Liver (tissue), 8 donors: ENCODE measurements at regions not wholly inside any gene's neighbourhood (a gene's known extent, or its start where the extent isn't known, plus 50 kb on each side); places are given as distances from the start of the nearest gene placed in this dataset.

Experiments
- DNase-seq: peaks from one replicate; pipeline ENCODE4 v3.0.0-alpha.2; 2017; ENCODE audit warnings: low spot score
- H3K27ac ChIP-seq, 2 donors: one replicate each; pipeline ENCODE4 v1.7.0; 2013; ENCODE audit warnings: inconsistent platforms in 2 of 2, low read length in 2 of 2, control low read depth in 1 of 2, low read depth in 1 of 2, mild to moderate bottlenecking in 1 of 2
- H3K27me3 ChIP-seq, 4 donors: one replicate each; pipeline versions ENCODE4 v1.6.1 to v1.7.0; 2013; ENCODE audit warnings: low read length in 3 of 4, inconsistent platforms in 1 of 4, mild to moderate bottlenecking in 1 of 4, moderate library complexity in 1 of 4; ENCODE audit not compliant: control insufficient read depth in 4 of 4, insufficient read depth in 4 of 4
- H3K36me3 ChIP-seq, 4 donors: one replicate each; pipeline versions ENCODE4 v1.6.1 to v1.7.0; 2013; ENCODE audit warnings: low read length in 3 of 4, mild to moderate bottlenecking in 3 of 4, low read depth in 1 of 4, moderate library complexity in 1 of 4; ENCODE audit not compliant: control insufficient read depth in 4 of 4, insufficient read depth in 3 of 4
- H3K4me1 ChIP-seq, 4 donors: one replicate each; pipeline versions ENCODE4 v1.6.1 to v1.7.0; 2013; ENCODE audit warnings: low read length in 3 of 4, mild to moderate bottlenecking in 3 of 4, moderate library complexity in 1 of 4; ENCODE audit not compliant: control insufficient read depth in 4 of 4, insufficient read depth in 4 of 4
- H3K4me3 ChIP-seq, 3 donors: one replicate each; pipeline versions ENCODE4 v1.6.1 to v1.7.0; 2013; ENCODE audit warnings: low read length in 3 of 3, control low read depth in 1 of 3, low read depth in 1 of 3, mild to moderate bottlenecking in 1 of 3
- H3K9ac ChIP-seq, 2 donors: one replicate each; pipeline ENCODE4 v1.7.0; 2013; ENCODE audit warnings: low read length in 2 of 2, mild to moderate bottlenecking in 2 of 2, moderate library complexity in 2 of 2, control low read depth in 1 of 2, low read depth in 1 of 2
- H3K9me3 ChIP-seq, 4 donors: one replicate each; pipeline versions ENCODE4 v1.6.1 to v1.7.0; 2013; ENCODE audit warnings: low read length in 3 of 4; ENCODE audit not compliant: control insufficient read depth in 4 of 4
- EGR1 ChIP-seq, 2 donors: IDR thresholded peaks; 2 replicates each; pipeline ENCODE4 v1.6.1; 2016 to 2018; ENCODE audit warnings: antibody characterized with exemption in 2 of 2, low read depth in 2 of 2
- FOXA1 ChIP-seq: IDR thresholded peaks from 2 replicates; pipeline ENCODE4 v1.6.1; 2016; ENCODE audit warnings: antibody characterized with exemption
- FOXA2 ChIP-seq: IDR thresholded peaks from 2 replicates; pipeline ENCODE4 v1.6.1; 2016; ENCODE audit warnings: antibody characterized with exemption
- GABPA ChIP-seq, 2 donors: IDR thresholded peaks in 1 of 2; conservative IDR thresholded peaks in 1 of 2; 2 replicates each; pipeline ENCODE4 v1.6.1; 2016; ENCODE audit warnings: antibody characterized with exemption in 2 of 2, mild to moderate bottlenecking in 1 of 2, moderate library complexity in 1 of 2
- HNF4A ChIP-seq, 2 donors: conservative IDR thresholded peaks; 2 replicates each; pipeline ENCODE4 v1.6.1; 2016; ENCODE audit warnings: antibody characterized with exemption in 2 of 2, mild to moderate bottlenecking in 2 of 2
- HNF4G ChIP-seq: IDR thresholded peaks from 2 replicates; pipeline ENCODE4 v1.6.1; 2016; ENCODE audit warnings: antibody characterized with exemption
- JUND ChIP-seq, 2 donors: IDR thresholded peaks; 2 replicates each; pipeline ENCODE4 v1.6.1; 2016; ENCODE audit warnings: antibody characterized with exemption in 2 of 2
- NR2F2 ChIP-seq: IDR thresholded peaks from 2 replicates; pipeline ENCODE4 v1.6.1; 2016; ENCODE audit warnings: antibody characterized with exemption
- RAD21 ChIP-seq, 2 donors: IDR thresholded peaks; 2 replicates each; pipeline ENCODE4 v1.6.1; 2016; ENCODE audit warnings: antibody characterized with exemption in 2 of 2, mild to moderate bottlenecking in 2 of 2
- RXRA ChIP-seq, 2 donors: IDR thresholded peaks; 2 replicates each; pipeline ENCODE4 v1.6.1; 2017 to 2018; ENCODE audit warnings: antibody characterized with exemption in 2 of 2, mild to moderate bottlenecking in 1 of 2
- SP1 ChIP-seq: IDR thresholded peaks from 2 replicates; pipeline ENCODE4 v1.6.1; 2018; ENCODE audit warnings: antibody characterized with exemption, mild to moderate bottlenecking
- WGBS: extraction: QIAGEN DNeasy Blood & Tissue Kit; methylation state at CpG from one replicate; pipeline ENCODE4 v1.1.7; 2013; 5-methylcytosine and 5-hydroxymethylcytosine counted together
- TF ChIP-seq, protein P1 (sequence below): IDR thresholded peaks from 2 replicates; pipeline ENCODE4 v1.6.1; 2016; ENCODE audit warnings: antibody characterized with exemption
- TF ChIP-seq, protein P2 (sequence below): fragments of 150-350 bp; IDR thresholded peaks from 2 replicates; pipeline ENCODE4 v1.5.1; 2017; ENCODE audit warnings: improper control_type of control experiment, low read depth, low read length; ENCODE audit not compliant: missing input control
- TF ChIP-seq, protein P3 (sequence below): IDR thresholded peaks from 2 replicates; pipeline ENCODE4 v1.6.1; 2016; ENCODE audit warnings: antibody characterized with exemption
- TF ChIP-seq, protein P4 (sequence below): IDR thresholded peaks from 2 replicates; pipeline ENCODE4 v1.6.1; 2016; ENCODE audit warnings: antibody characterized with exemption, mild to moderate bottlenecking
- TF ChIP-seq, protein P5 (sequence below): IDR thresholded peaks from 2 replicates; pipeline ENCODE4 v1.6.1; 2016; ENCODE audit warnings: antibody characterized with exemption
- donor health status: healthy.
- donor health status: healthy.
- donor health status: healthy.
- donor health status: healthy.
- donor health status: healthy.

DNA sequence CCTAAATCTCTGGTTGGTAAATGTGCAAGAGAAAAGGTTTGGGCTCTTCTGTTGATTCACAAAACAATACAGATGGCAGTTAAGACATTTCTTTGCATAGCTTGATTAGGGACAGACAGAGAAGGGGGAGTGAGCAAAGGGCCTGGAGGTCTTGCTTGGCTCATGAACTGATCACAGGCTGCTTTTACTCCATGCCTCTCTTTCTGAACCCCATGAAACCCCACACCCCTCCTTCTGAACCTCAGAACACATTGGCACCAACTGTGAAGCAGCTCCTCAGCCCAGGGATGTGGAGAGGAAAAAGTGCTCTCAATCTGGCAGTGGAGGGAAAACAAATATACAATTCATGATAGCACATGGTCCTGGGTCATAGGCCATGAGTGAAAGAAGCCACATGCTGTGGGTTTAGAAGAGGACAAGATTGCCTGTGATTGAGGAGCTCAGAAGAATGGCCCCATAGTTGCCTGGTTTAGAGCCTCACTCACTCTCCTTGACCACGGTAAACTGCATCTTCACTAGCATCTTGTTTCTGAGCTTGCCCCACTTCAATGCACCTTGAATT is 111.6 kb upstream of the GADD45A start:
- Histone ChIP-seq H3K4me1 (peaks cover 27 to 56% (median 49%) of the 10 kb centered on the region in 4 donors), H3K27me3 (no peaks in the 10 kb centered on the region), H3K4me3 (no peak overlapping the region), H3K36me3 (no peaks in the 10 kb centered on the region), H3K9ac (peak overlapping the region in 1 of 2 donors; percentile 14), H3K27ac (peak overlapping the region; percentile 84 to 90), H3K9me3 (no peaks in the 10 kb centered on the region)
- DNase-seq, result no peak
- WGBS, result 98% methylated on average over 1 of the region's 1 CpG
- TF ChIP-seq HNF4G, result no peak
- TF ChIP-seq, protein P1, sequence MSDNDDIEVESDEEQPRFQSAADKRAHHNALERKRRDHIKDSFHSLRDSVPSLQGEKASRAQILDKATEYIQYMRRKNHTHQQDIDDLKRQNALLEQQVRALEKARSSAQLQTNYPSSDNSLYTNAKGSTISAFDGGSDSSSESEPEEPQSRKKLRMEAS, result peak; percentile 90
- TF ChIP-seq JUND (IDR thresholded peaks at IDR 0.05), result no peak
- TF ChIP-seq, protein P2, sequence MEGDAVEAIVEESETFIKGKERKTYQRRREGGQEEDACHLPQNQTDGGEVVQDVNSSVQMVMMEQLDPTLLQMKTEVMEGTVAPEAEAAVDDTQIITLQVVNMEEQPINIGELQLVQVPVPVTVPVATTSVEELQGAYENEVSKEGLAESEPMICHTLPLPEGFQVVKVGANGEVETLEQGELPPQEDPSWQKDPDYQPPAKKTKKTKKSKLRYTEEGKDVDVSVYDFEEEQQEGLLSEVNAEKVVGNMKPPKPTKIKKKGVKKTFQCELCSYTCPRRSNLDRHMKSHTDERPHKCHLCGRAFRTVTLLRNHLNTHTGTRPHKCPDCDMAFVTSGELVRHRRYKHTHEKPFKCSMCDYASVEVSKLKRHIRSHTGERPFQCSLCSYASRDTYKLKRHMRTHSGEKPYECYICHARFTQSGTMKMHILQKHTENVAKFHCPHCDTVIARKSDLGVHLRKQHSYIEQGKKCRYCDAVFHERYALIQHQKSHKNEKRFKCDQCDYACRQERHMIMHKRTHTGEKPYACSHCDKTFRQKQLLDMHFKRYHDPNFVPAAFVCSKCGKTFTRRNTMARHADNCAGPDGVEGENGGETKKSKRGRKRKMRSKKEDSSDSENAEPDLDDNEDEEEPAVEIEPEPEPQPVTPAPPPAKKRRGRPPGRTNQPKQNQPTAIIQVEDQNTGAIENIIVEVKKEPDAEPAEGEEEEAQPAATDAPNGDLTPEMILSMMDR, result no peak
- peak in 1 of 2 donors; percentile 63 for TF ChIP-seq RXRA (IDR thresholded peaks at IDR 0.05)
- TF ChIP-seq HNF4A (conservative IDR thresholded peaks at IDR 0.05), result peak in 1 of 2 donors; percentile 54

DNA sequence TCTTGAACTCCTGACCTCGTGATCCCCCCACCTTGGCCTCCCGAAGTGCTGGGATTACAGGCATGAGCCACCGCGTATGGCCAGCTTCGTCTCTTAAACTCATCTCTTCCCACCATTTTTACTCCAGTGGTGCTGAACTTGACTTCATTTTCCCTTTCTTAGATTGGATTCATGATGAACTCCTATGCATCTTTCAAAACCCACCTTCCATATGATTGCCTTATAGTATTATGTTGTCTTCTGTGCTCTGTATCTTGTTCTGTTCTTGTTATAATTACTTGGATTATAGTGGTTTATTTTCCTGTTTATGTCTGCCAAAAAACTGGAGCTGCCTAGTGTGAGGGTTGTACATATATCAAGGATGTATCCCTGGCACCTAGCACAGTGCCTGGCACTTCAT is 110.8 kb upstream of the GADD45A start:
- H3K36me3 ChIP-seq, result no peaks in the 10 kb centered on the region
- peak overlapping the region in 1 of 2 donors; percentile 20 for H3K27ac ChIP-seq
- no peak for DNase-seq
- WGBS, result 88% methylated on average over 5 of the region's 5 CpGs
- H3K9ac ChIP-seq, result no peak overlapping the region
- TF ChIP-seq, protein P3, sequence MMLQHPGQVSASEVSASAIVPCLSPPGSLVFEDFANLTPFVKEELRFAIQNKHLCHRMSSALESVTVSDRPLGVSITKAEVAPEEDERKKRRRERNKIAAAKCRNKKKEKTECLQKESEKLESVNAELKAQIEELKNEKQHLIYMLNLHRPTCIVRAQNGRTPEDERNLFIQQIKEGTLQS, result no peak
- TF ChIP-seq JUND (IDR thresholded peaks at IDR 0.05), result no peak
- TF ChIP-seq HNF4G, result no peak
- no peak for TF ChIP-seq SP1
- no peak for TF ChIP-seq RAD21 (IDR thresholded peaks at IDR 0.05)
- TF ChIP-seq HNF4A (conservative IDR thresholded peaks at IDR 0.05), result no peak
- no peak for TF ChIP-seq GABPA (IDR thresholded peaks at IDR 0.05 in 1 of 2, conservative IDR thresholded peaks at IDR 0.05 in 1 of 2)
- TF ChIP-seq, protein P4, sequence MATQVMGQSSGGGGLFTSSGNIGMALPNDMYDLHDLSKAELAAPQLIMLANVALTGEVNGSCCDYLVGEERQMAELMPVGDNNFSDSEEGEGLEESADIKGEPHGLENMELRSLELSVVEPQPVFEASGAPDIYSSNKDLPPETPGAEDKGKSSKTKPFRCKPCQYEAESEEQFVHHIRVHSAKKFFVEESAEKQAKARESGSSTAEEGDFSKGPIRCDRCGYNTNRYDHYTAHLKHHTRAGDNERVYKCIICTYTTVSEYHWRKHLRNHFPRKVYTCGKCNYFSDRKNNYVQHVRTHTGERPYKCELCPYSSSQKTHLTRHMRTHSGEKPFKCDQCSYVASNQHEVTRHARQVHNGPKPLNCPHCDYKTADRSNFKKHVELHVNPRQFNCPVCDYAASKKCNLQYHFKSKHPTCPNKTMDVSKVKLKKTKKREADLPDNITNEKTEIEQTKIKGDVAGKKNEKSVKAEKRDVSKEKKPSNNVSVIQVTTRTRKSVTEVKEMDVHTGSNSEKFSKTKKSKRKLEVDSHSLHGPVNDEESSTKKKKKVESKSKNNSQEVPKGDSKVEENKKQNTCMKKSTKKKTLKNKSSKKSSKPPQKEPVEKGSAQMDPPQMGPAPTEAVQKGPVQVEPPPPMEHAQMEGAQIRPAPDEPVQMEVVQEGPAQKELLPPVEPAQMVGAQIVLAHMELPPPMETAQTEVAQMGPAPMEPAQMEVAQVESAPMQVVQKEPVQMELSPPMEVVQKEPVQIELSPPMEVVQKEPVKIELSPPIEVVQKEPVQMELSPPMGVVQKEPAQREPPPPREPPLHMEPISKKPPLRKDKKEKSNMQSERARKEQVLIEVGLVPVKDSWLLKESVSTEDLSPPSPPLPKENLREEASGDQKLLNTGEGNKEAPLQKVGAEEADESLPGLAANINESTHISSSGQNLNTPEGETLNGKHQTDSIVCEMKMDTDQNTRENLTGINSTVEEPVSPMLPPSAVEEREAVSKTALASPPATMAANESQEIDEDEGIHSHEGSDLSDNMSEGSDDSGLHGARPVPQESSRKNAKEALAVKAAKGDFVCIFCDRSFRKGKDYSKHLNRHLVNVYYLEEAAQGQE, result no peak
- no peak for TF ChIP-seq RXRA (IDR thresholded peaks at IDR 0.05)
- TF ChIP-seq NR2F2, result no peak
- TF ChIP-seq FOXA2, result no peak
- TF ChIP-seq, protein P5, sequence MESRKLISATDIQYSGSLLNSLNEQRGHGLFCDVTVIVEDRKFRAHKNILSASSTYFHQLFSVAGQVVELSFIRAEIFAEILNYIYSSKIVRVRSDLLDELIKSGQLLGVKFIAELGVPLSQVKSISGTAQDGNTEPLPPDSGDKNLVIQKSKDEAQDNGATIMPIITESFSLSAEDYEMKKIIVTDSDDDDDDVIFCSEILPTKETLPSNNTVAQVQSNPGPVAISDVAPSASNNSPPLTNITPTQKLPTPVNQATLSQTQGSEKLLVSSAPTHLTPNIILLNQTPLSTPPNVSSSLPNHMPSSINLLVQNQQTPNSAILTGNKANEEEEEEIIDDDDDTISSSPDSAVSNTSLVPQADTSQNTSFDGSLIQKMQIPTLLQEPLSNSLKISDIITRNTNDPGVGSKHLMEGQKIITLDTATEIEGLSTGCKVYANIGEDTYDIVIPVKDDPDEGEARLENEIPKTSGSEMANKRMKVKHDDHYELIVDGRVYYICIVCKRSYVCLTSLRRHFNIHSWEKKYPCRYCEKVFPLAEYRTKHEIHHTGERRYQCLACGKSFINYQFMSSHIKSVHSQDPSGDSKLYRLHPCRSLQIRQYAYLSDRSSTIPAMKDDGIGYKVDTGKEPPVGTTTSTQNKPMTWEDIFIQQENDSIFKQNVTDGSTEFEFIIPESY, result no peak
- TF ChIP-seq FOXA1, result no peak
- no peak for TF ChIP-seq EGR1 (IDR thresholded peaks at IDR 0.05; ENCODE audit: low read depth in 2 of 2)
- TF ChIP-seq, protein P1, result no peak
- H3K4me1 ChIP-seq, result peaks cover 27 to 65% (median 57%) of the 10 kb centered on the region in 4 donors
- no peak overlapping the region for H3K4me3 ChIP-seq
- no peaks in the 10 kb centered on the region for H3K9me3 ChIP-seq
- no peaks in the 10 kb centered on the region for H3K27me3 ChIP-seq
